Endothelial cell of umbilical vein (primary cell): ENCODE measurements at regions not wholly inside any gene's neighbourhood (a gene's known extent, or its start where the extent isn't known, plus 50 kb on each side); places are given as distances from the start of the nearest gene placed in this dataset.

Source experiments
- BruUV-seq: library from RNA; stranded (reverse); fragments of 400-500 nt; replicated peaks from 2 replicates; lab custom pipeline; 2021; lab: Mats Ljungman, UMichigan
- CTCF ChIA-PET: fragments of 300-600, 350-600 bp; sonication (Branson Sonifier 250); formaldehyde crosslinking; loops from one replicate; lab custom pipeline; 2021; ENCODE audit warnings: antibody characterized with exemption, inconsistent platforms; lab: Charles Lee
- POLR2A ChIA-PET: fragments of 300-600, 350-600 bp; sonication (Branson Sonifier 250); formaldehyde crosslinking; loops from one replicate; lab custom pipeline; 2021; ENCODE audit warnings: antibody characterized with exemption, inconsistent platforms; lab: Charles Lee
- DNase-seq: peaks from one replicate; pipeline ENCODE4 v3.0.0-alpha.2; 2011; ENCODE audit warnings: low read depth, low spot score
- FAIRE-seq: peaks from 2 replicates; lab custom pipeline; 2011; peaks lifted over from hg19 to GRCh38; lab: Jason Lieb, UNC
- H2AFZ ChIP-seq: 2 replicates; pipeline ENCODE4 v1.6.0; 2012; ENCODE audit warnings: low read depth, low read length, control low read depth, inconsistent platforms
- H3K27ac ChIP-seq: 2 replicates; pipeline ENCODE4 v1.5.1; 2011; ENCODE audit warnings: low read depth, mild to moderate bottlenecking, control low read depth, low read length, moderate library complexity; ENCODE audit not compliant: insufficient read depth
- H3K27me3 ChIP-seq, 2 experiments: 2 replicates each; pipeline versions ENCODE4 v1.6.0 to v1.6.1; 2011; ENCODE audit warnings: low read length in 2 of 2, mixed read lengths in 1 of 2; ENCODE audit not compliant: control insufficient read depth in 2 of 2, insufficient read depth in 2 of 2
- H3K36me3 ChIP-seq, 2 experiments: 2 replicates in 1 of 2; 3 replicates in 1 of 2; pipeline ENCODE4 v1.5.1; 2011; ENCODE audit warnings: low read length in 2 of 2, mild to moderate bottlenecking in 1 of 2, moderate library complexity in 1 of 2; ENCODE audit not compliant: control insufficient read depth in 2 of 2, insufficient read depth in 2 of 2; ENCODE audit errors: extremely low read depth in 1 of 2
- H3K4me1 ChIP-seq: 3 replicates; pipeline ENCODE4 v1.5.1; 2011; ENCODE audit warnings: mild to moderate bottlenecking, low read length; ENCODE audit not compliant: control insufficient read depth, insufficient read depth; ENCODE audit errors: extremely low read depth
- H3K4me2 ChIP-seq: 2 replicates; pipeline ENCODE4 v1.6.1; 2011; ENCODE audit warnings: low read length, control low read depth, mixed read lengths; ENCODE audit not compliant: insufficient read depth
- H3K4me3 ChIP-seq, 3 experiments: fragments of 200-600 bp in 1 of 3; sonication (generic), shearing (Covaris generic) in 1 of 3; replicated peaks in 1 of 3; 2 replicates each; pipeline ENCODE4 v1.5.1; 2011 to 2016; ENCODE audit warnings: control low read depth in 3 of 3, low read length in 3 of 3, mild to moderate bottlenecking in 2 of 3, inconsistent platforms in 1 of 3, low read depth in 1 of 3, moderate library complexity in 1 of 3; ENCODE audit not compliant: insufficient read depth in 1 of 3
- H3K79me2 ChIP-seq: 2 replicates; pipeline ENCODE4 v1.6.0; 2012; ENCODE audit warnings: low read length, inconsistent platforms; ENCODE audit not compliant: control insufficient read depth, insufficient read depth
- H3K9ac ChIP-seq: replicated peaks from 2 replicates; pipeline ENCODE3; 2011; ENCODE audit warnings: low read length, control low read depth; ENCODE audit not compliant: insufficient read depth; ENCODE audit errors: extremely low read depth
- H3K9me1 ChIP-seq: replicated peaks from 3 replicates; pipeline ENCODE4 v1.6.0; 2011; ENCODE audit warnings: mild to moderate bottlenecking, low read length; ENCODE audit not compliant: control insufficient read depth, insufficient read depth; ENCODE audit errors: extremely low read depth
- H3K9me3 ChIP-seq: replicated peaks from 2 replicates; pipeline ENCODE4 v1.5.1; 2012; ENCODE audit warnings: low read length, inconsistent platforms; ENCODE audit not compliant: control insufficient read depth, insufficient read depth
- H4K20me1 ChIP-seq: replicated peaks from 2 replicates; pipeline ENCODE3; 2011; ENCODE audit warnings: mild to moderate bottlenecking, low read length; ENCODE audit not compliant: control insufficient read depth, insufficient read depth; ENCODE audit errors: extremely low read depth
- EZH2 ChIP-seq: IDR thresholded peaks from 2 replicates; pipeline ENCODE4 v1.6.1; 2012; ENCODE audit warnings: borderline replicate concordance, low read depth, mild to moderate bottlenecking, moderate library complexity, low read length, inconsistent platforms; ENCODE audit not compliant: severe bottlenecking
- FOS ChIP-seq: IDR thresholded peaks from 2 replicates; pipeline ENCODE4 v1.6.1; 2011; ENCODE audit warnings: mild to moderate bottlenecking, low read length, moderate library complexity, borderline replicate concordance; ENCODE audit not compliant: insufficient read depth
- GATA2 ChIP-seq: IDR thresholded peaks from 2 replicates; pipeline ENCODE4 v1.7.0; 2011; ENCODE audit warnings: low read depth, mild to moderate bottlenecking, moderate library complexity, mixed read lengths, low read length; ENCODE audit not compliant: insufficient read length, insufficient read depth
- JUN ChIP-seq: IDR thresholded peaks from 2 replicates; pipeline ENCODE4 v1.6.1; 2011; ENCODE audit warnings: borderline replicate concordance, low read depth; ENCODE audit not compliant: insufficient read length, insufficient read depth
- MAX ChIP-seq: IDR thresholded peaks from 2 replicates; pipeline ENCODE4 v1.6.1; 2011; ENCODE audit not compliant: insufficient read depth, insufficient read length
- MYC ChIP-seq: IDR thresholded peaks from one replicate; pipeline ENCODE4 v1.6.1; 2011; ENCODE audit warnings: mild to moderate bottlenecking, low read depth, low read length
- POLR2A ChIP-seq: IDR thresholded peaks from 2 replicates; pipeline ENCODE4 v1.6.1; 2012; ENCODE audit warnings: low read depth, mild to moderate bottlenecking, control low read depth, low read length
- POLR2AphosphoS5 ChIP-seq: IDR thresholded peaks from 2 replicates; pipeline ENCODE4 v1.6.1; 2012; ENCODE audit warnings: low read depth, mild to moderate bottlenecking, control low read depth, low read length, moderate library complexity; ENCODE audit not compliant: insufficient read depth
- dilution Hi-C: fragments of 300-500 bp; cut with MboI; formaldehyde crosslinking; loops from one replicate; pipeline ENCODE4 v1.15.0; 2019; ENCODE audit warnings: low sequenced_read_pairs; ENCODE audit not compliant: extremely low pct_ligation_motif_present
- intact Hi-C: fragments of 100-400 bp; cut with micrococcal nuclease; formaldehyde crosslinking; loops from one replicate; pipeline ENCODE4 v1.10.0; 2022
- TF ChIP-seq, protein P1 (sequence below), 2 donors: IDR thresholded peaks; 1 replicate in 1 of 2; 2 replicates in 1 of 2; pipeline ENCODE4 v1.5.1; 2011; ENCODE audit warnings: low read length in 2 of 2, mild to moderate bottlenecking in 2 of 2, moderate library complexity in 2 of 2, control low read depth in 1 of 2, inconsistent platforms in 1 of 2, low read depth in 1 of 2; ENCODE audit not compliant: insufficient read depth in 1 of 2; ENCODE audit errors: extremely low read depth in 1 of 2

DNA sequence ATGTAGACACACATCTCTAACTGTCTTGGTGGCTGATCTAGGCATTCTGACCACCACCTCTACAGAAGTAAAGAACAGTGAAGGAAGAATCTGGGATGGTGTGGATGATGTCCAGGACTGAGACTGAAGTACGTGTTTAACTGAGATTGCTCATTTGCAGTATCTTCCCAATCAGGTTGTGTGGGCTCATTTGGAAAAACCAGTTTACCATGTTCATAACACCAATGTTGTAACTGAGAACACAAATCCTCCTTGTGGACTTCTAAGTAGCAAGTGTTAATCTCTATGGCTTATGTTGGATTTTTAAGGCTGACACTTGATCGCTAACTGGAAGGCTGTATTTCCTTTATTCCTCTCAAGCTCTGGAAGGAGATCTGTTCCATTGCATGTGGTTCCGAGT, 144.7 kb downstream of the ZNF518B start:
- H3K9me1 ChIP-seq: no peaks in the 10 kb centered on the region
- no TSS peak for BruUV-seq
- no peaks in the 10 kb centered on the region for H3K79me2 ChIP-seq
- H3K9me3 ChIP-seq: no peaks in the 10 kb centered on the region
- no peak overlapping the region for H3K4me2 ChIP-seq
- H3K9ac ChIP-seq: no peak overlapping the region
- intact Hi-C loops (no loop called here), dilution Hi-C loops (no loop called here)
- no peak overlapping the region for H3K4me3 ChIP-seq
- no peak for DNase-seq
- H4K20me1 ChIP-seq: no peaks in the 10 kb centered on the region
- no peaks in the 10 kb centered on the region for H3K4me1 ChIP-seq
- no peaks in the 10 kb centered on the region for H3K36me3 ChIP-seq
- no peaks in the 10 kb centered on the region for H3K27me3 ChIP-seq
- ChIA-PET POLR2A (no interaction called here), CTCF (no interaction called here)
- no peak for TF ChIP-seq MYC
- no peak for TF ChIP-seq POLR2A
- TF ChIP-seq EZH2: no peak
- no peak for TF ChIP-seq JUN
- TF ChIP-seq, protein P1, sequence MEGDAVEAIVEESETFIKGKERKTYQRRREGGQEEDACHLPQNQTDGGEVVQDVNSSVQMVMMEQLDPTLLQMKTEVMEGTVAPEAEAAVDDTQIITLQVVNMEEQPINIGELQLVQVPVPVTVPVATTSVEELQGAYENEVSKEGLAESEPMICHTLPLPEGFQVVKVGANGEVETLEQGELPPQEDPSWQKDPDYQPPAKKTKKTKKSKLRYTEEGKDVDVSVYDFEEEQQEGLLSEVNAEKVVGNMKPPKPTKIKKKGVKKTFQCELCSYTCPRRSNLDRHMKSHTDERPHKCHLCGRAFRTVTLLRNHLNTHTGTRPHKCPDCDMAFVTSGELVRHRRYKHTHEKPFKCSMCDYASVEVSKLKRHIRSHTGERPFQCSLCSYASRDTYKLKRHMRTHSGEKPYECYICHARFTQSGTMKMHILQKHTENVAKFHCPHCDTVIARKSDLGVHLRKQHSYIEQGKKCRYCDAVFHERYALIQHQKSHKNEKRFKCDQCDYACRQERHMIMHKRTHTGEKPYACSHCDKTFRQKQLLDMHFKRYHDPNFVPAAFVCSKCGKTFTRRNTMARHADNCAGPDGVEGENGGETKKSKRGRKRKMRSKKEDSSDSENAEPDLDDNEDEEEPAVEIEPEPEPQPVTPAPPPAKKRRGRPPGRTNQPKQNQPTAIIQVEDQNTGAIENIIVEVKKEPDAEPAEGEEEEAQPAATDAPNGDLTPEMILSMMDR (IDR thresholded peaks at IDR 0.05; ENCODE audit: extremely low read depth in 1 of 2, insufficient read depth in 1 of 2, low read depth in 1 of 2, low read length in 2 of 2): no peak
- TF ChIP-seq FOS: no peak
- no peak for TF ChIP-seq MAX
- no peak overlapping the region for H2AFZ ChIP-seq
- no peak overlapping the region for H3K27ac ChIP-seq
- FAIRE-seq: no peak

DNA sequence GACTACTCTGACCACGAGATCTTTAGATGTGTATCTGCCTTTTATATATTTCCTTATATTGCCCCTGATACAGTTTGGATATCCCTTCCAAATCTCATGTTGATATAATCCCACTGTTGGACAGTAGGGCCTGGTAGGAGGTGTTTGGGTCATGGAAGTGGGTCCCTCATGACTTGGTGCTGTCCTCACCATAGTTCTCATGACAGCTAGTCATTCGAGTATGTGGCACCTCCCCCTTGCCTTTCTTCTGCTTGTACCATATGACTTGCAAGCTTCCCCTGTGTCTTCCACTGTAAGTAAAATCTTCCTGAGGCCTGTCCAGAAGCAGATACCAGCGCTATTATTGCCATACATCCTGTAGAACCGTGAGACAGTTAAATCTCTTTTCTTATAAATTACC, 145.3 kb downstream of the ZNF518B start:
- H3K9ac ChIP-seq: no peak overlapping the region
- CTCF ChIA-PET: no interaction called here
- no peaks in the 10 kb centered on the region for H3K79me2 ChIP-seq
- H3K4me2 ChIP-seq: no peak overlapping the region
- DNase-seq (no peak), FAIRE-seq (no peak)
- no peaks in the 10 kb centered on the region for H3K27me3 ChIP-seq
- no peaks in the 10 kb centered on the region for H3K36me3 ChIP-seq
- intact Hi-C loops: no loop called here
- dilution Hi-C loops: no loop called here
- no peaks in the 10 kb centered on the region for H3K9me3 ChIP-seq
- TF ChIP-seq EZH2 (no peak), POLR2AphosphoS5 (no peak), MAX (no peak), MYC (no peak), FOS (no peak), POLR2A (no peak), JUN (no peak), GATA2 (no peak)
- TF ChIP-seq, protein P1 (IDR thresholded peaks at IDR 0.05; ENCODE audit: extremely low read depth in 1 of 2, insufficient read depth in 1 of 2, low read depth in 1 of 2, low read length in 2 of 2): no peak
- no TSS peak for BruUV-seq
- H3K4me1 ChIP-seq: no peaks in the 10 kb centered on the region
- no peak overlapping the region for H3K4me3 ChIP-seq
- H2AFZ ChIP-seq: no peak overlapping the region
- H4K20me1 ChIP-seq: no peaks in the 10 kb centered on the region
- POLR2A ChIA-PET: no interaction called here
- H3K27ac ChIP-seq: no peak overlapping the region
- no peaks in the 10 kb centered on the region for H3K9me1 ChIP-seq
